ENCODE measurements at regions not wholly inside any gene's neighbourhood (a gene's known extent, or its start where the extent isn't known, plus 50 kb on each side); places are given as distances from the start of the nearest gene placed in this dataset.

DNA sequence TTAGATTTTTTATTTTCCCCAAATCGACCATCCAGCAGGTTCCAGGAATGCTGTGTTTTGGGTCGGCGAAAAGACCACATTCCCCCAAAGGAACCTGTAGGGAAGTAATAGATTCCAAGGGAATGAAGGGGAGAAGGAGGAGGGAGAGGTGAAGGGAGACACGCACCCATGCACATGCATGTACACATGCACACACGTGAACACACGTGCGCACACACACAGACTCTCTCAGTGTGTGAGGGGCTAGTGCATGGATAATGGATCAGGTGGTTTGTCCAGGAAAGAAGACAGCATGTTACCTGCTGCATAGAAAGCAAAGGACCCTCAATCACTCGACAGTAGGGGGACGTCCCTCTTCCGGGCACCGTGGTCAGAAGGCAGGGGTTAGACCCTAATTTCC is 52.4 kb upstream of the PDE10A start:
- TF ChIP-seq POLR2A (IDR thresholded peaks at IDR 0.05), result no peak
- TF ChIP-seq, protein P1, sequence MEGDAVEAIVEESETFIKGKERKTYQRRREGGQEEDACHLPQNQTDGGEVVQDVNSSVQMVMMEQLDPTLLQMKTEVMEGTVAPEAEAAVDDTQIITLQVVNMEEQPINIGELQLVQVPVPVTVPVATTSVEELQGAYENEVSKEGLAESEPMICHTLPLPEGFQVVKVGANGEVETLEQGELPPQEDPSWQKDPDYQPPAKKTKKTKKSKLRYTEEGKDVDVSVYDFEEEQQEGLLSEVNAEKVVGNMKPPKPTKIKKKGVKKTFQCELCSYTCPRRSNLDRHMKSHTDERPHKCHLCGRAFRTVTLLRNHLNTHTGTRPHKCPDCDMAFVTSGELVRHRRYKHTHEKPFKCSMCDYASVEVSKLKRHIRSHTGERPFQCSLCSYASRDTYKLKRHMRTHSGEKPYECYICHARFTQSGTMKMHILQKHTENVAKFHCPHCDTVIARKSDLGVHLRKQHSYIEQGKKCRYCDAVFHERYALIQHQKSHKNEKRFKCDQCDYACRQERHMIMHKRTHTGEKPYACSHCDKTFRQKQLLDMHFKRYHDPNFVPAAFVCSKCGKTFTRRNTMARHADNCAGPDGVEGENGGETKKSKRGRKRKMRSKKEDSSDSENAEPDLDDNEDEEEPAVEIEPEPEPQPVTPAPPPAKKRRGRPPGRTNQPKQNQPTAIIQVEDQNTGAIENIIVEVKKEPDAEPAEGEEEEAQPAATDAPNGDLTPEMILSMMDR (IDR thresholded peaks at IDR 0.05), result no peak
